Skeletal muscle satellite cell (primary cell): ENCODE measurements at regions not wholly inside any gene's neighbourhood (a gene's known extent, or its start where the extent isn't known, plus 50 kb on each side); places are given as distances from the start of the nearest gene placed in this dataset.
"Not testable (repeated sequence)": the region's sequence is repeated elsewhere in the genome, so short reads cannot be mapped to it uniquely, and the experiment has no call there.

Source experiments
- H3K27me3 ChIP-seq: 2 replicates; pipeline ENCODE4 v1.7.0; 2013; ENCODE audit warnings: low read length; ENCODE audit not compliant: control insufficient read depth, insufficient read depth
- H3K36me3 ChIP-seq: 2 replicates; pipeline ENCODE4 v1.7.0; 2013; ENCODE audit warnings: mild to moderate bottlenecking, control low read depth, low read length; ENCODE audit not compliant: insufficient read depth
- H3K4me1 ChIP-seq: 2 replicates; pipeline ENCODE4 v1.7.0; 2013; ENCODE audit warnings: low read length; ENCODE audit not compliant: control insufficient read depth, insufficient read depth
- H3K4me2 ChIP-seq: 2 replicates; pipeline ENCODE4 v1.7.0; 2013; ENCODE audit warnings: mild to moderate bottlenecking, low read length
- H3K4me3 ChIP-seq: 2 replicates; pipeline ENCODE4 v1.7.0; 2013; ENCODE audit warnings: low read length
- H3K9ac ChIP-seq: 2 replicates; pipeline ENCODE4 v1.7.0; 2013; ENCODE audit warnings: mild to moderate bottlenecking, low read depth, low read length, moderate library complexity
- H3K9me3 ChIP-seq: replicated peaks from 2 replicates; pipeline ENCODE4 v1.7.0; 2013; ENCODE audit warnings: mild to moderate bottlenecking, control low read depth, low read length

- Histone ChIP-seq H3K27me3 (no peaks in the 10 kb centered on the region), H3K4me2 (no peak overlapping the region), H3K9ac (no peak overlapping the region), H3K36me3 (no peaks in the 10 kb centered on the region), H3K4me1 (peaks cover 59% of the 10 kb centered on the region), H3K4me3 (no peak overlapping the region), H3K9me3 (no peaks in the 10 kb centered on the region)
Measured at GRCh38 chr5:8826508-8826907, 719.4 kb downstream of the SEMA5A start.

DNA sequence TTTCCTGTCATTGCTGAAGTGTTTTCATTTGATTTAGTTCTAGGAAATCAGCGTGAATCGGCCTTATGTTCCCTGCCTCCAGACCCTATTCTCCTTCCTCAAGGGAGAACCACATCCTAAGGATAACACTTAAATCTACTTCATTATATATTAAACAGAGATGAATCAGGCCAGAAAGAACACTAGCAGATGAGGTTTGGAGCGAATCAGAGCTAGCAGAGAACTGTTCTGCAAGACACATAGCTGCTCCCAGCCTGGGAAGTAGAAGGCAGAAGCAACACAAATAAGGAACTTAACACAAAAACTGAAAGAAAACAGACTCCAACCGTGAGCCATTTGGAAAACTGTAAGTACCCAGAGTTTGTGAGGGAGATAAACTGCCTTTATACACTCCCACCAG is 718.2 kb downstream of the SEMA5A start:
- H3K36me3 ChIP-seq = no peaks in the 10 kb centered on the region
- H3K9me3 ChIP-seq = no peaks in the 10 kb centered on the region
- peak overlapping the region; percentile 24 for H3K4me3 ChIP-seq
- H3K4me1 ChIP-seq = peaks cover 61% of the 10 kb centered on the region
- peak overlapping the region; percentile 67 for H3K4me2 ChIP-seq
- no peaks in the 10 kb centered on the region for H3K27me3 ChIP-seq
- H3K9ac ChIP-seq = peak overlapping the region; percentile 21

DNA sequence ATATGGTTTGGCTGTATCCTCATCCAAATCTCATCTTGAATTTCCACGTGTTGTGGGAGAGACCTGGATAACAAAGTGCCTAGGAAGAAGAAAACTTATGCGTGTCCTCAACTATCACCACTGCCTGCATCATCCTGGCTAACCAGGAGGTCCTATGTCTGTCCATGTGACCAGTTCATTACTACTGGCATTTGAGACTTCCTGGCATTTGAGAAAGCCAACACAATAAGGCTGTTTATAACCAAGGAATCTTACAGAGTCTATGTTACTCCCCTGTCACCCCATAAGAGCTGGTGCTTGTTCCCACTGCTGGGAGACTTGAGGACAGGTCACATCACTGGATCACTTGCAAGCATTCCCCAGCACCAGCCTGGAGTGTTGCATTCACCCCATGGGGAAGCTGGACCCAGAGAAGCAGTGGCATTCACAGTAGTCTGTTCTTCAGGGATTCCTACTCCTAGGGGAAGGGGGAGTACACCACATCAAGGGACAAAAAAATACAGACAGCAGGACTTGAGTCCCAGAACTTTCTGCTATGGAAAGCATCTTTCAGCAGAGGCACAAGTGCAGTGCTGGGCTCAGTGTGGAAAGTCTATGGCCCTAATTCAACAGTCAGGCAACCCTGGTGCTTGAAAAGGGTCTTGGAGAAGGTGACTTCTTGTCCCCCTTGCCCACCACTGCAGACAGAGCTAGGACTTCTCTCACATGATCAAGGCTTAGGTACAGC is 717.1 kb downstream of the SEMA5A start:
- no peaks in the 10 kb centered on the region for H3K9me3 ChIP-seq
- peak overlapping the region; percentile 48 for H3K9ac ChIP-seq
- H3K4me3 ChIP-seq = peak overlapping the region; percentile 24
- peak overlapping the region; percentile 67 for H3K4me2 ChIP-seq
- no peaks in the 10 kb centered on the region for H3K36me3 ChIP-seq
- H3K27me3 ChIP-seq = no peaks in the 10 kb centered on the region
- H3K4me1 ChIP-seq = peaks cover 61% of the 10 kb centered on the region

GRCh38 chr5:8829323-8830029 is 716.4 kb downstream of the SEMA5A start:
- Histone ChIP-seq H3K36me3 (no peaks in the 10 kb centered on the region), H3K9ac (peak overlapping the region; percentile 62), H3K9me3 (no peaks in the 10 kb centered on the region), H3K4me2 (peak overlapping the region; percentile 68), H3K4me1 (peaks cover 61% of the 10 kb centered on the region), H3K4me3 (peak overlapping the region; percentile 24), H3K27me3 (no peaks in the 10 kb centered on the region)

DNA sequence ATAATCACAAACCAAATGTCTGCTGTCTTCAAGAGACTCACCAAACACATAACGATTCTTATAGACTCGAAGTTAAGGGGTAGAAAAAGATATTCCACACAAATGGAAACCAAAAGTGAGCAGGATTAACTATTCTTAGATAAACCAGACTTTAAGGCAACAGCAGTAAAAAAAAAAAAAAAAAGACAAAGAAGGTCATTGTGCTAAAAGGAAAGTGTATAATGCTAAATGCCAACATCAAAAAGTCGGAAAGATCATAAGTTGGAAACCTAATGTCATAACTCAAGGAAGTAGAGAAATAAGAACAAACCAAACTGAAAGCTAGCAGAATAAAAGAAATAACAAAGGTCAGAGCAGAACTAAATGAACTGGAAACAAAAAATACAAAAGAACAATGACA is 714.6 kb downstream of the SEMA5A start:
- Histone ChIP-seq H3K4me2 (no peak overlapping the region), H3K4me3 (no peak overlapping the region), H3K9ac (no peak overlapping the region), H3K4me1 (peaks cover 48% of the 10 kb centered on the region), H3K9me3 (no peaks in the 10 kb centered on the region), H3K27me3 (no peaks in the 10 kb centered on the region), H3K36me3 (no peaks in the 10 kb centered on the region)

GRCh38 chr5:8831854-8832253 is 714.0 kb downstream of the SEMA5A start:
- no peak overlapping the region for H3K9ac ChIP-seq
- H3K4me3 ChIP-seq = no peak overlapping the region
- H3K4me1 ChIP-seq = peaks cover 42% of the 10 kb centered on the region
- no peak overlapping the region for H3K4me2 ChIP-seq
- no peaks in the 10 kb centered on the region for H3K36me3 ChIP-seq
- no peaks in the 10 kb centered on the region for H3K27me3 ChIP-seq
- no peaks in the 10 kb centered on the region for H3K9me3 ChIP-seq

- no peak overlapping the region for H3K4me3 ChIP-seq
- H3K9me3 ChIP-seq = no peaks in the 10 kb centered on the region
- H3K36me3 ChIP-seq = no peaks in the 10 kb centered on the region
- no peak overlapping the region for H3K4me2 ChIP-seq
- no peaks in the 10 kb centered on the region for H3K27me3 ChIP-seq
- no peak overlapping the region for H3K9ac ChIP-seq
- peaks cover 17% of the 10 kb centered on the region for H3K4me1 ChIP-seq
Measured at GRCh38 chr5:8839361-8840055, 706.4 kb downstream of the SEMA5A start.

DNA sequence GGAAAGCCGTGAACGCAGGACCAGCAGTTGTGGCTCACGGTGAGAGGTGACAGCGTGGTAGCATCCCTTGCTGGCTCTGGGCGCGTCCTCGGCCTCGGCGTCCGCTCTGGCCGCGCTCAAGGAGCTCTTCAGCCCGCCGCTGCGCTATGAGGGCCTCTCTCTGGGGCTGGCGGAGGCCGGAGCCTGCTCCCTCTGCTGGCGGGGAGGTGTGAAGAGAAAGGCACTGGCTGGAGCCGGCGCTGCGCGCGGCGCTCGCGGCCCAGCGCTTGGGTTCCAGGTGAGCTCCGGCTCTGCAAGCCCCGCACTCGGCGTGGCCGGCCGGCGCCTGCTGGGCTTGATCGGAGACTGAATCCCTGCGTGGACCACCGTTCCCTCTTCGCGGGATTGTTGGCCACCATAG is 705.6 kb downstream of the SEMA5A start:
- no peaks in the 10 kb centered on the region for H3K9me3 ChIP-seq

GRCh38 chr5:8840746-8841145 is 705.1 kb downstream of the SEMA5A start:
- not testable (repeated sequence) for H3K36me3 ChIP-seq, H3K4me2 ChIP-seq, H3K9ac ChIP-seq, H3K9me3 ChIP-seq, H3K4me3 ChIP-seq, H3K27me3 ChIP-seq
- H3K4me1 ChIP-seq = peaks cover 29% of the 10 kb centered on the region

More for the DNA sequence above, 705.6 kb downstream of the SEMA5A start:
- no peaks in the 10 kb centered on the region for H3K27me3 ChIP-seq
- H3K4me2 ChIP-seq = no peak overlapping the region
- no peak overlapping the region for H3K4me3 ChIP-seq
- no peaks in the 10 kb centered on the region for H3K36me3 ChIP-seq
- H3K4me1 ChIP-seq = peaks cover 25% of the 10 kb centered on the region
- H3K9ac ChIP-seq = no peak overlapping the region

DNA sequence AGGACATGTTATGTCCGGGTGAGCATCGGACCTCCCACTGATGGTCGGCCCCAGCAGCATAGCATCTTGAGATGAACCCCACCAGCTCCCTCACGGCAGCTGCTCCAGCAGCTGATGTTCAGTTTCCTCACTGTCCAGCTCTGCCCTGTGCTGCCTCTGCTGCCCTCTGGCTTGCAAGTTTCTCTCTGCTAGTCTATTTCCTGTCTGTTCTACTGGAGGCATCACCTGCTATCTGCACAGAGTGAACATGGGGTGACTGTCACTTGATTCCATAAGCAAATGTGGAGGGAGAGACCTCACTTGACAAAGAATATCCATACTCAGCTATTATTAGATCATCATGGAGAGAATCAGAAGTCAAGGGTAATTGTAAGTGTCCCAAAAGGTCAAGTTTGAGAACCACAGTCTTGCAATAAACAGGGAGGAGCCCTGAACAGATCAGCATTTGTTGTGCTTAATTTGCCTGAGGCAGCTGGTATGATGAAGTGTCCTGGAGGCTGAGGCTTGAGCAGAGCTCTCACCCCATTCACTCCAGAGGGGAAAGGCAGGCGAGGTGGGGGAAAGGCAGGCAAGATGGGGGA is 702.8 kb downstream of the SEMA5A start:
- H3K4me2 ChIP-seq = no peak overlapping the region
- no peaks in the 10 kb centered on the region for H3K9me3 ChIP-seq
- H3K4me3 ChIP-seq = no peak overlapping the region
- H3K4me1 ChIP-seq = peaks cover 40% of the 10 kb centered on the region
- no peaks in the 10 kb centered on the region for H3K27me3 ChIP-seq
- no peak overlapping the region for H3K9ac ChIP-seq
- no peaks in the 10 kb centered on the region for H3K36me3 ChIP-seq

DNA sequence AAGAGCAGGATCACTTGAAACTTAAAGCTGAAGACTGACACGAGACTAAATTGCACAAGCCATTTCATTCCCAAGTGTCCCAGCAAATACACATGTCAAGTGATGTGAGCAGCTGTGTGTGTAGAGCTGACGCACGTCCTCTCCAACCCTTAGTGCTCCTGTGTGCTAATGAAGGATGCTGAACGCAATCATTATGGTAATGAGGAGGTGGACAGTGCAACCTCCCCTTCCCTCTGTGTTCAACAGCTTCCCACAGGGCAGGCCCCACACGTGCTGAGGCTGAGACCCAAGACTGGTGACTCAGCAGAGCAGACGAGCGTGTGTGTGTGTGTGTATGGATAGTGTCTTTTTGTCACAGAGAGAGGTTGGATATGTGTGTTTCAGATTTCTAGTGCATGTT is 702.1 kb downstream of the SEMA5A start:
- no peak overlapping the region for H3K9ac ChIP-seq
- no peaks in the 10 kb centered on the region for H3K9me3 ChIP-seq
- H3K36me3 ChIP-seq = no peaks in the 10 kb centered on the region
- H3K4me1 ChIP-seq = peaks cover 45% of the 10 kb centered on the region
- no peak overlapping the region for H3K4me2 ChIP-seq
- no peak overlapping the region for H3K4me3 ChIP-seq
- no peaks in the 10 kb centered on the region for H3K27me3 ChIP-seq
